ENCODE measurements at regions not wholly inside any gene's neighbourhood (a gene's known extent, or its start where the extent isn't known, plus 50 kb on each side); places are given as distances from the start of the nearest gene placed in this dataset.
A peak's percentile ranks its signal among the peaks of the same experiment; 100 is the strongest.

- TF ChIP-seq SMC3 (conservative IDR thresholded peaks at IDR 0.05; ENCODE audit: poor library complexity) (no peak), RAD21 (conservative IDR thresholded peaks at IDR 0.05) (no peak), EP300 (conservative IDR thresholded peaks at IDR 0.05; ENCODE audit: poor library complexity, severe bottlenecking) (no peak), POLR2AphosphoS5 (IDR thresholded peaks at IDR 0.05) (no peak), TAF1 (IDR thresholded peaks at IDR 0.05; ENCODE audit: low read depth) (no peak), REST (IDR thresholded peaks at IDR 0.05; ENCODE audit: borderline replicate concordance) (no peak), EZH2 (IDR thresholded peaks at IDR 0.05; ENCODE audit: borderline replicate concordance, insufficient read depth, low read length, poor library complexity, severe bottlenecking) (no peak), MXI1 (conservative IDR thresholded peaks at IDR 0.05; ENCODE audit: poor library complexity, severe bottlenecking) (no peak), CTCF (IDR thresholded peaks at IDR 0.05; ENCODE audit: poor library complexity, severe bottlenecking) (no peak)
- H3K9ac ChIP-seq (ENCODE audit: low read length) = no peak overlapping the region
- no peak overlapping the region for H3K27ac ChIP-seq (ENCODE audit: low read length)
- H3K9me3 ChIP-seq (ENCODE audit: low read length) = no peaks in the 10 kb centered on the region
- H3K9me2 ChIP-seq (ENCODE audit: insufficient read depth, low read length) = no peaks in the 10 kb centered on the region
- H2AFZ ChIP-seq (ENCODE audit: low read depth, low read length) = no peak overlapping the region
- no peaks in the 10 kb centered on the region for H4K20me1 ChIP-seq (ENCODE audit: insufficient read depth)
- no peak overlapping the region for H3K4me2 ChIP-seq (ENCODE audit: low read length)
- no peaks in the 10 kb centered on the region for H3K36me3 ChIP-seq (ENCODE audit: insufficient read depth, low read length)
- H3K27me3 ChIP-seq (ENCODE audit: insufficient read depth, low read depth, low read length) = peaks cover 18% of the 10 kb centered on the region
- H3F3A ChIP-seq (ENCODE audit: insufficient read depth, low read length, poor library complexity, severe bottlenecking) = no peaks in the 10 kb centered on the region
- no peak overlapping the region for H3K4me3 ChIP-seq (ENCODE audit: low read length)
- no peaks in the 10 kb centered on the region for H3K79me2 ChIP-seq (replicated peaks; ENCODE audit: insufficient read depth, low read length)
Measured at GRCh38 chr12:94879542-94879941, 124.0 kb downstream of the NDUFA12 start.

- TF ChIP-seq SMC3 (conservative IDR thresholded peaks at IDR 0.05; ENCODE audit: poor library complexity) = peak; percentile 62
- TF ChIP-seq MXI1 (conservative IDR thresholded peaks at IDR 0.05; ENCODE audit: poor library complexity, severe bottlenecking) = no peak
- TF ChIP-seq RAD21 (conservative IDR thresholded peaks at IDR 0.05) = peak; percentile 63
- no peak for TF ChIP-seq POLR2AphosphoS5 (IDR thresholded peaks at IDR 0.05)
- TF ChIP-seq CTCF (IDR thresholded peaks at IDR 0.05; ENCODE audit: poor library complexity, severe bottlenecking) = peak; percentile 58
- no peak for TF ChIP-seq REST (IDR thresholded peaks at IDR 0.05; ENCODE audit: borderline replicate concordance)
- H3F3A ChIP-seq (ENCODE audit: insufficient read depth, low read length, poor library complexity, severe bottlenecking) = no peaks in the 10 kb centered on the region
- H3K9me2 ChIP-seq (ENCODE audit: insufficient read depth, low read length) = no peaks in the 10 kb centered on the region
- no peak overlapping the region for H3K9ac ChIP-seq (ENCODE audit: low read length)
- no peaks in the 10 kb centered on the region for H3K36me3 ChIP-seq (ENCODE audit: insufficient read depth, low read length)
- no peaks in the 10 kb centered on the region for H3K79me2 ChIP-seq (replicated peaks; ENCODE audit: insufficient read depth, low read length)
- peak overlapping the region; percentile 29 for H3K4me3 ChIP-seq (ENCODE audit: low read length)
- H4K20me1 ChIP-seq (ENCODE audit: insufficient read depth) = no peaks in the 10 kb centered on the region
- peaks cover 55% of the 10 kb centered on the region for H3K27me3 ChIP-seq (ENCODE audit: insufficient read depth, low read depth, low read length)
- no peak overlapping the region for H2AFZ ChIP-seq (ENCODE audit: low read depth, low read length)
- no peaks in the 10 kb centered on the region for H3K9me3 ChIP-seq (ENCODE audit: low read length)
- H3K4me2 ChIP-seq (ENCODE audit: low read length) = no peak overlapping the region
- H3K27ac ChIP-seq (ENCODE audit: low read length) = no peak overlapping the region
Measured at GRCh38 chr12:94875525-94875924, 128.0 kb downstream of the NDUFA12 start.
